Activated CD4-positive, CD25-positive, alpha-beta regulatory T cell treated with anti-CD3 and anti-CD28 coated beads, Interleukin-2, amount 50 U/mL, for 16 hours (primary cell): ENCODE measurements at regions not wholly inside any gene's neighbourhood (a gene's known extent, or its start where the extent isn't known, plus 50 kb on each side); places are given as distances from the start of the nearest gene placed in this dataset.

Source experiments
- DNase-seq: peaks from one replicate; pipeline ENCODE4 v3.0.0-alpha.2; 2020; ENCODE audit warnings: low read depth, low spot score

DNA sequence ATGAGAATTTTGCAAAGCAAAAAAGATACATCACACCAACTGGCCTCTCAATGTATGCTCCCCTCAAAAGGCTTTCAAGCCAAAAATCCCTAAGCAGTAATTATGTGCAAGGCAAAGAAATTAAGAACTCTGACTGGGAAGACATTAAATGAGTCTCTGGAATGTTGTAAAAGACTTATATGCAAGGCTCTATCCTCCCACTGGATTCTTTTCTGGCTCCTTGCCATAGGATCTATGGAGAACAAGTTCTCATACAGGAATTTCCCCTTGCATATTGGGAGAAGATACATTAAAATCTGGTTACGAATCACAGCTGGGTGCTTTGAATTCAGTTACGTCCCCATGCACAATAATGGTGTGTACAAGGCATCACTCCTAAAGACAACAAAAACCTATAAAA lies 73.4 kb upstream of the ATL2 start:
- no peak for DNase-seq

DNA sequence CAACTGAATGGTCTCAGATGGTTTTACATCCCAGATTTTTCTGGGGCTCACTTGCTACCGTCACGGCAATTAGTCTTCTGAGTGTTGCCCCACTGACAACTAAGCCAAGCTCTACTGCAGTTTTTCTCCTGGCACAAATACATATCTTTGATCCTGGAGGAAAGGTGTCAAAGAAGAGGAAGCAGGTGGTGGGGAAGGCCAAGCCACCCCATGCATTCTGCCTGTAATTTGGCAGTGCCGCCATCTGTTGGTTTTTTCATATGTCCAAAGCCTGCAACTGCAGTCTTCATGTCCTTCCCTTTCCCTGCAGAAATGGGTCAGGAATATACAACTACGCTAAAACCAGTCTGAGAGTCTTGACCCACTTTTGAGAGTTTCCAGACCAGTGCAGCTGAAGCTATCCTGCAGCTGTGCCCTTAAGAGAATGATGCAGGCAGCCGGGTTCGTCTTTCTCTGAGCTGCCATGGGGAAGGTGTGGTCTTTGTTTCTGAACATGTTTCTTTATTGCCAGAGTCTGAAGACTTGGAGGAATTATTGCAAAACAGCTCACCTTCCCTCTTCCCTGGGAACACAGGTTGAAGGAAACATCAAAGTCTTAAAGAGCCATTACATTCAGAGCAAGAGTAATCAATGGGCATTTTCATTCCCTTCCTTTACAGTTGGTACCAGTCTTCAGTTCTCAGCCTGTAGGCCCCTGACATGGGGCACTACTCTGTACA lies 71.8 kb upstream of the ATL2 start:
- no peak for DNase-seq

DNA sequence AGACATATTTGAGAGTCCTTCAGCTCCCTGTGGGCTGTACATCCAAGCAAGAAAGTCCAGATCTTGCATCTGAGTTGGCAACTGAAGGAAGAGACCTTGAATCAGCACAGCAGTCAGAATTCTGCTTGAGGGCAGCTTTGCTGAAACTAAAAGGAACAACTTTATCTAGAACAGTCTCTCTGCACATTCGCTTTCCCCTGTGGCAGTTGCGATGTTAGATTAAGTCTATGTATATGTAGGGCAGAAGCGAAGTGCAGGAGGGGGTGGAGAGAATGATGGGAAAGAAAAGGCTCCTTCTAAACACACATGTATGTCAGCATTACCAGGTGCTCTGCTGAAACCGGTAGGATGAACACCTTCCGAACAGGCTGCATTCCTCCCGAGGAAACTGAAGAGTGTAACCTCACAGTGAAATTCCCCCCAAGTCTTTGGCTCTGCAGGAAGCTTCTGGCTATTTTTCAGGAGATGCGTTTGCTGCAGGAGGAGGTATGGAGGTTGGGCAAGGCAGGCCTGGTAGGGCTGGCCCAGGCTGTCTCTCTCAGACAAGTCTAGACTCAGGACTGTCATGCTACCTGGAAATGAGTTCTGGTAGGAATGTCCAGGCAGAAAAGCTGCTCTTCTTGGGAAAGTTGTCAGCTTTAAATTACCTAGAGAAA lies 70.0 kb upstream of the ATL2 start:
- no peak for DNase-seq

DNA sequence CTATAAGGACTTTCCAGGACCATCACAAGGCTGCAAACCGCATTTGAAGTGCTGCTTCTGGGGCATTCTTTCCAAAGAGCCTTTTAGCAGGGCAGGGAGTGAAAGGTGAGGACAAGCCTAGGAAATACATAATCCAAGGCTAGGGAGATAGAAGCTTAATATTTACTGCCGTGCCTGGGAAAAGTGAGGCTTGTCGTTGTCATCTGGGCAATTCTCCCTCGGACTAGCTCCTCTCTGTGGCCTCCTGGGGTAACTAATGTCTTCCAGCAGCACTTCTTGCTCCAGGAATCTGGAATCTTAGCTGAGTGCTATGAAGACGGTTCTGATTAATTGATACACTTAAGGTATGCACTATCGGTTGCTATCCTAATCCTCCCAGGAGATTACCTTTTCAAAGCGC lies 69.3 kb upstream of the ATL2 start:
- DNase-seq, result no peak

DNA sequence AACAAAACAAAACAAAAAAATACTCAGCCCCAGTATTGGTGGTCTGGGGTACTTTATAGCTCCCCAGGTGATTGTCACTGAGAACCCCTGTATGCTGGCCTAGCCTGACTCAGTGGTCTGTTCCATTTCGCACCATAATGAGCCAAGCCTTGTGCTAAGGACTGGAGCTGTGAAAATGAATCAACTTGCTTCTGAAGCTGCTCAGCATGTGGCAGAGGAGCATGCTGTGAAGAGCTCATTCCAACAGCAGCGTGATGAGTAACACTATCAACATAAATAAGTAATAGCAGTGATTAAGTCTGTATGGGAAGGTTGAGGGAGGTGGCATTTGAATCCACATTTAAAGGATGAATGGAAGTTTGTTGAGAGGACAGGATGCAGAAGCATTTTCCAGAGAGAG lies 67.2 kb upstream of the ATL2 start:
- no peak for DNase-seq

DNA sequence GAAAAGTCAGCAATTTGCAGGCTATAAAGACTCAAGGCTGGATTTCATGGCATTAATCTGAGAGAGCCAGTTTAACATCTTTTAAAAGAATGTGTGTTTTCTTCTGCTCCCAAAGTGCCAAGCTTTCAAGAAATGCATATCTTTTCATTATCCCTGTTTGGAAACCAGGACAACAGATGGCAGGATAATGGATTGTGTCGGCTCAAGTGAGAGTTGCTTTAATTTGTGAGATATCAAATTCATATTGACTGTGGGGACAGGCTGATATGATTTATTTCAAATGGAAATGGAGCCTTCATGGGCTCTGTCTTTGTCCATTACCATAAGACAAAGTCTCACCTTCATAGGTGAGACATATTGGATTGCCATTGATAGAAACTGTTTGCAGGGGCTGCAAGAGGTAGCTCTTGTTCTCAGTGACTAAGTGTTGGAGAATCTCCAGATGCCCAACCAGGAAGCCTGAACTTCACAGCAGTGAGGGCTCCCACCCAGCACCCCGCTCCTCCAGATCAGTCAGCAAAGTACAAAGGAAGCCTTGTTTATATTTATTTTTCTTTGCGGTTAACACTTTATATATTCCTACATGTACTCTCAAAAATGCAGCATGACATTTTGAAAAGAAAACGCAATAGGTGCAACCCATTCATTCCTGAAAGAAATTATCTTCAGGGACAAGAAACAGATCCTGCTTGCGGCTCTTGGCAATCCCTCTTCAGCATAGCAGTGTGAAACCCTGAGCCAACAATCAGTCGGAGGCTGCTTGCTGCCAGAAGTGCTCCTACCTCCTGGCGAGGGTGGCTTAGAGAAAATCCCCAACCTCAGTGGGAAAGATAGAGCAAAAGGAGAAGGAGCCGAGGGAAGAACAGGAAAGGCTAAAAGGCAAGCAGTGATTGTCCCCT lies 65.8 kb upstream of the ATL2 start:
- no peak for DNase-seq

DNA sequence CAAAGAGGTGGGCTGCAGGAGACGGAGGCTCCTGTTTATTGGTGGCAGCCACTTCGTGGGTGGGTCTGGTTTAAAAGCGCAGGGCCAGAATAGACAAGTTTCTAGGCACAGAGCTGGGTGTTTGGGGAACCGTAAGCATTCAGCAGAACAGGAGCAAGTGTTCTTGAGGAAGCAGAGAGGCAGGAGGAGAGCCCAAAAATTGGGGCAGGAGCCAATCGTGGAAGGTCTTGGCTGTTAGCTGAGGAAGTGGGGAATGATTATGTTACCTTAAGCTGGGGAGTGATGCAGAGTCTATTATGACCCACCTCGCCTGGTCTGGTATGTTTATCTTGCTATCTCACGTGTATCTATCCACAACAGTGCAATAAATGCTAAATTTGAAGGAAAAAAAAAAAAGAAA lies 64.3 kb upstream of the ATL2 start:
- DNase-seq, result no peak

DNA sequence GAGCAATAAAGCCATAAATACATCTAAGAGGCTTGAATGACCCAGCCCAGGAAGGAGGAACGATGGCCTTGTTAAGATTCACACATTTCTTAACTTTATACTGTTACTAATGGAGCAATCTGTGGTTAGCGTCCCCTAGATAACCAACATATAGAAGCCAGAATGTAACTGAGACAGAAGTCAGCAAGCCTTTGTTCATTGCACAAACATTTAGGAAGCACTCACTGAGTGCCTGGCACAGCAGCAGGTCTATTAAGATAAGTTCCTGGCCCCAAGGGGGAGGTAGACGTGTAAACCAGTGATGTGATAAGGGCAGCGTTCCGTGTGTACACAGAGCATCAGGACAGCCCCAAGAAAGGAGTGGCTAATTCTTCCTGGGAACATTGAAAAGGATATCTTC lies 63.6 kb upstream of the ATL2 start:
- no peak for DNase-seq

DNA sequence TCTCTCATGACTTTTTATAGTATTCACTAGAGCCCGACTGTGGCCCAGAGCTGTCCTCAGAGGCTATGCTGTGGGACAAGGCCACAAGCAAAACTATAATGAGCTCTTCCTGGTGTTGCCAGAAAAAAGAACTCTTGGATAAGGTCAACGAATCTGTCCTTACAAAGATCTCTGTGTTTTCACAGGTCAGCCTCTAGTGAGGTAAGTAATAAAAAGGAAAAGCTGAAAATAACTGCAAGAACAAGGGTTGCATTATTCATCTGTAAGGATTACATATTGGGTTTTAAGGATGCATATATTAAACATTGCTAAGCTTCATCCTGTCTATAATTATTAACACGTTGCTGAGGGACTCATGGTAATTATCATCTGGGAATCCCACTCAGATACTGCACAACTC lies 62.8 kb upstream of the ATL2 start:
- no peak for DNase-seq

DNA sequence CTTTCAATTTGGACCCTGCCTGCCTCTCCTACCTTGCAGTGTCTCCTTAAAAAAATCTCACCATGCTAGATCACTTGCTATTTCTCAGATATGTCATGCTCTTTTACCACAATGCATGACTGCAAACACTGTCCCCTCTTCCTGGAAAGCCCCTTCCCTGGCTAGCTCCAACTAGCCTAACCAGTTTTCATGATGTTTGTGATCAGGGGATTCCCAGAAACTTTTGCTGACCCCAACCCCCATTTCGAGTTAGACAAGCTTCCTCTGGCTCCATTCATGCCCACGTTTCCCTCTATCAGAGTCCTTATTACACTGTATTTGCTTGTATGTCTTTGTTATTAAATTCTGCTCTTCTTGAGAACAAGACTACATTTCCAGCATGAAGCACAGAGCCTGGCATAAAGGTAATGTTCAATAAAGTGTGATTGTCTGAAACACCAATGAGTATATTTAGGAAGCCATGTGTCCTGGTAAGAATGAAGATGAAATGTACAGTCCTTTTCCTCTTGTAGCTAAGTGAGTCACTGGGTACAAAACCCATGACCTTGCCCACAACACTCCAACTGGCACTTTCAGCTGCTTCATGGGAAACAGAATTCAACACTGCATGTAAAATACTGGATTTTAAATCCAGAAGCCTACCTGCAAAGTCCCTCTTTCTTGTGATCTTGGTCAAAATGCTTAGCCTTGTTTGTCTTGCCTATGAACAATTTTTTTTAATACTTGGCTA lies 62.0 kb upstream of the ATL2 start:
- no peak for DNase-seq

DNA sequence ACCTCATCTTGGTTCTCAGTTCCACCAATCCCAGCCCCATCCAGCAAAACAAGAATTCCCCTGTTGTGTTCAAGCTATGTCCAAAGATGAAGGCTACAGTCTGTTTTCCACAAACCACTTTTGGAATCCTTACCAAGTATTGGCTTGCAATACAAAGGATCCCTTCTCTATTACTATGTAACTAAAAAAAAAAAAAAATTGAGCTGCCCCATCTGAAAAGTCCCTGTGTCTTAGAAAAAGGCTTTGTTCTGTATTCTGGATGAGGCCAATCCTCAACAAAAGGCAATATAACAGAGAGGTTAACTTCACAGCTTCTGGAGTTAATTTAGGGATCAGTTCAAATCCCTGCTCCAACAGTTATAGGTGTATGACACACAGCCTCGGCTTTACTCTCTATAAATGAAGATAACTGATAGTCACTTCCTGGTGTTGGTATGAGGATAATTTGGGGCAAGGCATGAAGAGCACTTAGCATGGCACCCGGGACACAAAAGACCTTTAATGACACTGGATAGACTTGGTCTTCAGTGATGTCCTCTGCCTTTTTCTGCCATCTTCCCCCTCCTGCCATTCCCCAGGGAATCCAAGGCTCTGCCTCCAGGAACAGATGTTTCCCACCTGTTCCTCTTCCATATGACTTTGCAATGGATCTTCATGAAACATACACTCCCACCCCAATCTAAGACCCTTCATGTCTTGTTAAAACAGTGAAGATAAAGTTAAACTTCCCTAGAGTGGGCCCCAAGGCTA lies 61.2 kb upstream of the ATL2 start:
- DNase-seq, result no peak

DNA sequence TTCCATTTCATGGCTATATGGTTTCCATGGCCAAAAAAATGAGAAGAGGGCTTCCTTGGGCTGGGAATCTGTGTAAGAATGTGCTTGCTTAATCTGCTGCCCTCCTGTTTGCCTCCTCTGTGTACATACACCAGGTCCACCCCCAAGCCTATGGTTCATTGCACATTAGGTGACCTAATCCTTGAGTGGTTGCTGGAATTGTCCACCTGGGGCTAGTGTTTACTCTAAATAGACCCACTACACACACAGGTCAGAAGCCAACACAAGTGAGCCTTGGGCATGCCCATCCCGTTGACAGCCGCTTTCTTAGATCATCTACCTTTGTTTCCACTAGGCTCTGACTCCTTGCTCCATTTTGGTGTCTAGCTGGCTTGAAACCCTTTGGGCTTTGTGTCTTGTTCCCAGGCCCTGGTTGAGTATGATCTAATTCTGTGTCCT lies 59.2 kb upstream of the ATL2 start:
- no peak for DNase-seq

DNA sequence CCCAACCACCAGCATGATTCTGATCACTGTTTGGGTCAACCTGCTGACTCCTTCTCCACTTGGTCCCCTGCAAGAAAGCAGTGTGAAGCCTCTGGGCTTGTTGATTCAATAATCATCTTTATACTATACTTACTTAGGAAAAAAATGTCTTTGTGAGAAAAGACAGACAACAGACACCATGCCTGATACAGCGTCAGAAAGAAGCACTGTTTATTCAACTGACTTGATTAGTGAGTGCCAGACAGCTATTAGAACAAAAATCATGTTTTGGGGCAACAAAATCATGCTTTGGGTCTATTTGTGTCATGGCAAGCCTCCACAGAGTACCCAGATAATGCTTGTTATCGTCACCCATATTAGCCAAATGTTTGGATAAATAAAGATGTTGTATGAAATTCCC lies 58.7 kb upstream of the ATL2 start:
- DNase-seq, result no peak

DNA sequence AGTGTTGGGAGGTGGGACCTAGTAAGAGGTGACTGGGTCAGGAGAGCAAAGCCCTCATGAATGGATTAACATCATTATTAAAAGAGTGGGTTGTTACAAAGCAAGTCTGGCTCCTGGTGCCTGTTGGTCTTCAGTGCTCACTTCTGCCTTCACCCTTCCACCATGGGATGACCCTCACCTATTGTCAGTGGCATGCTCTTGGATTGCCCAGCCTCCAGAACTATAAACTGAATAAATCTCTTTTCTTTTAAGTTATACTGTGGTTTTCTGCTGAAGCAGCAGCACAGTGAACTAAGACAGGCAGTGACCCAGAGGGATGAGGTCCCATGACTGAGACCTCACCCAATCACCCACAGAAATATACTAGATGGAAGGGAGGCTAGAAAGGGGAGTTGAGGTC lies 57.5 kb upstream of the ATL2 start:
- no peak for DNase-seq

DNA sequence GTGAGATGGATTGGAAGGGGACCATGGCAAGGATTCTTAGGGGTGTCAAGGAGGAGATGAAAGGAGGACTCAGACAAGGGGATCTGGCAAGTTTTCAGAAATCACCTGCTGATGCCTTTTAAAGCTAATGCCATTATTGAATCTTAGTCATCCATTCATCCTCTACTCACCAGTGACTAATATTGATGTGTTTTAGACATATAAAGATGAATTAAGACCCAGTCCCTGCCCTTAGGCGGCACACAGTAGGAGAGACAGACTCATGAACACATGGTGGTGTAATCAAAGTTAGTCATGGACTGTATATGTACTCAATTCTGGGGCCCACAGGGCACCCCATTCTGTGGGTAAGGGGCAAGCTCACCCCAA lies 56.5 kb upstream of the ATL2 start:
- no peak for DNase-seq

DNA sequence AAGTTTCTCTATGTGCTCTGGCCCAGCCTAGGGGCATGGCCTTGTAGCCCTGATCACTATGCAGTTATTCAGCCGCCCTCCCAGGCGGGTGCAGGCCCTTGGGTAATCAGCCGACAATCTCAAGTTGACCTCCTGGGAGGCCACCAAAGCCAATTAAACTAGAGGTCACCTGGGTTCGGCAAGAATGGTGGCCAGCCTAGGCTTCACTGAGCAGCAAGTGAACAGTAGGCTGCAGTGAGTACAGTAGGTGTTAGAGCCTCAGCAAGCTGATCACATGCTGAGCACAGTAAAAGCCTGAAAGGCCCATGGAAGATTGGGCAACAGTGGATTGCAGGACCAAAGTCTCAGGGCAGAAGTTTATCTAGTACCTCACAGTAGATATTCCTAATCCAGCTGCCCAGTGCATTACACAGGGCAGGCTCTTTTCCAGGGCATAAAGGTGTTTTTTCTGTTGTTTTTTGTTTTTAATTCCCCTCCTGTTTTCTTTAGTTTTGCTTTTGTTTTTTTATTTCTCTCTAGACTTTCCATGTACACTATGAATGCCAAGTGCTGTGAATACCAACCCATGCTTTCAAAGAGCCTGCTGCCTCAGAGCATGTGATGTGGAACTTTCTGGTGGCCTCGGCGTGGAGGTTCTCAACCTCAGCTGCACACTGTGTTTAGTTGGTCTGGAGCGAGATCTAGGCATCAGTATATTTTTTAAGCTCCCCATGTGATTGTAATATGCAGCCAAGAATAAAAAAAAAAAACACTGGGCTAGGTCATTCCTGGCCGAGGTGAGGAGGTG lies 55.9 kb upstream of the ATL2 start:
- DNase-seq, result no peak

DNA sequence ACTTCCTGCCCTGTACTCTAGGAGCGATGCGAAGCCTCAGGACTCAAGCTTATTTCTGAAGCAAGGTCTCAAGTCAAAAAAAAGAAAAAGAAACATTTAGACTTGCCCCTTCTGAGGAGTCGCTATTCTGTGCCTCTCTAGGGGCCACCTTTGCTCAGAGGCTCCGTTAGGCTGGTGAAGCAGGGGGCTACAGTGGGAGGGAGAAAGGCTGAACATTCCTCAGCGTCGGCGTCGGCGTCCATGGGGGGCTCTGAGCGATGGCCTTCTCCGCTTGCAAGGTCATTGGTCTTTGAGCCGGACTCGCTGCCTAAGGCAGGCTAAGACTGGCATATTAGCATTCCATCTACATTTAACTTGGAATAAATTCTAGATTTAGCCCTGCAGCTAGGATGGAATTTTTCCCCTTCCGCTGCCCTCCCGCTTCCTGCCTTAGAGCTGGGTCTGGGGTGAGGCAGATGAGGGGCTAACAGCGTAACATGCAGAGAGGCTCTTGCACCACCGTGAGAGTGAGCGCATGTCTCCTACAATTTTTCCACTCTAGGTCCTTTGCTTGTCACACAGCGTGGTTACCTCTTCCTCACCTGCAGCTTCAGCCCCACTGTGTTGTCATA lies 53.6 kb upstream of the ATL2 start:
- DNase-seq, result no peak

DNA sequence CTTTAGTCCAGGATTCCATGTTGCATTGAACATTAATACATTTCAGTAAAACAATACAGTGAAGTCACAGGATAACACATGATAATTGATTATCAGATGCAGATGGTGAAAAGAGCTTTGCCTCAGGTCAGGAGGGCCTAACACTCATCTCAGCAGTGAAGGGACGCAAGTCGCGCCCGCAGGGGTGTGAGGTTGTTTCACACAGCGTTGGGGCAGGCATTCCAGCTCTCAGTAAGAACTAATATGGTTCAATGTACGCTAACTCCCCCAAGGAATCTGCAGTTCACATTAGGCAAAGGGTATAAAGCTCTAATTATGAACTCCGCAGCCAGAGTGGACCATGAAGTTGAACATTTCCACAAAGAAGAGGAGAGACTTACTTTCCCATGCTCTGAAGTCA lies 53.1 kb upstream of the ATL2 start:
- DNase-seq, result no peak

DNA sequence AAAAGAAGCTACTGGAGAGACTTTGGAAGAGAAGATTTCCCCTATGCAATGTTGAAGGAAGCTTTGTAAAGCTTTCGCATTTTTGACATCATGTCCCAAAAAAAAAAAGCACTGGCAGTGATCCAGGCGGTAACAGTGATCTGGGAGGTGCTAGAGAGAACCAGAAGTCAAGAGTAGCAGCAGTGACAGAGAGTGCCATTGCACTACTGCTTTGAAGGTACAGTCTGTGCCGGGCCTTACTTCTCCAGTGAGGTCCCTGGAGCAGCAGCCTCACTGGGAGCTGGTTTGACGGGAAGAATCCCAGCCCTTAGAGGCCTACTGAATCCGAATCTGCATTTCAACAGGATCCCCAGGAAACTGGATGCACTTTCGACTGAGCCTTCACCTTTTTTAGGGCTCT lies 50.9 kb upstream of the ATL2 start:
- DNase-seq, result no peak

DNA sequence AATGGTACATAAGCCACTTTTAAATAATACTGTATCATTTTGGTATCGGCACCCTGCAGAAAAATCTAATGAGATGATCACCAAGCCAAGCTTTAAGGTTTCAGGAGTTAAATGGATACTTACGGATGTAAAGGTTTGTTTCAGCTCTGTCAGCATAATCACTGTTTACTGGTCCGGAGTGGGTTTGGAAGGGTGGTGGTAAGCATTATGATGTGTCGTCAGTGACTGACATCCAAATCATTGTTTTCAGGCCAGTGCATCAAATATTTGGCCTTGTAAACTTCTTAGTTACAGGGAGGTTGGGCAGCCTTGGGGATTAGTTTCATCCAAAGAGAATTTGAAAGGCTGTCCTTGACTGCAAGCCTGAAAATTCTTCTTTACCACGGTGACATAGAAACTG lies 50.0 kb upstream of the ATL2 start:
- no peak for DNase-seq
